Bone marrow (tissue), 2 donors: ENCODE measurements at regions not wholly inside any gene's neighbourhood (a gene's known extent, or its start where the extent isn't known, plus 50 kb on each side); places are given as distances from the start of the nearest gene placed in this dataset.
A peak's percentile ranks its signal among the peaks of the same experiment; 100 is the strongest.
"Not testable (repeated sequence)": the region's sequence is repeated elsewhere in the genome, so short reads cannot be mapped to it uniquely, and the experiment has no call there.

Experiments used
- DNase-seq, 2 donors: peaks; one replicate each; lab custom pipeline; 2025; lab: John Stamatoyannopoulos, UW

- peak in 1 of 2 donors; percentile 15 for DNase-seq
Measured at GRCh38 chr5:106801554-106801953, 869.2 kb downstream of the EFNA5 start.

- DNase-seq, result no peak
Measured at GRCh38 chr5:106797996-106798395, 872.7 kb downstream of the EFNA5 start.

GRCh38 chr5:106796081-106796480, 874.7 kb downstream of the EFNA5 start:
- DNase-seq, result no peak

GRCh38 chr5:106784846-106785245, 885.9 kb downstream of the EFNA5 start:
- DNase-seq, result no peak

GRCh38 chr5:106780355-106780754, 890.4 kb downstream of the EFNA5 start:
- no peak for DNase-seq

DNA sequence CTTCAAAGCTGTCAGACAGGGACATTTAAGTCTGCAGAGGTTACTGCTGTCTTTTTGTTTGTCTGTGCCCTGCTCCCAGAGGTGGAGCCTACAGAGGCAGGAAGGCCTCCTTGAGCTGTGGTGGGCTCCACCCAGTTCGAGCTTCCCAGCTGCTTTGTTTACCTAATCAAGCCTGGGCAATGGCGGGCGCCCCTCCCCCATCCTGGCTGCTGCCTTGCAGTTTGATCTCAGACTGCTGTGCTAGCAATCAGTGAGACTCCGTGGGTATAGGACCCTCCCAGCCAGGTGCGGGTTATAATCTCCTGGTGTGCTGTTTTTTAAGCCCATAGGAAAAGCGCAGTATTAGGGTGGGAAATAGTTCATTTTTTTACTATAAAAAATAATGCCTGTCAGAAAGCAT, 894.2 kb downstream of the EFNA5 start:
- not testable (repeated sequence) for DNase-seq

DNA sequence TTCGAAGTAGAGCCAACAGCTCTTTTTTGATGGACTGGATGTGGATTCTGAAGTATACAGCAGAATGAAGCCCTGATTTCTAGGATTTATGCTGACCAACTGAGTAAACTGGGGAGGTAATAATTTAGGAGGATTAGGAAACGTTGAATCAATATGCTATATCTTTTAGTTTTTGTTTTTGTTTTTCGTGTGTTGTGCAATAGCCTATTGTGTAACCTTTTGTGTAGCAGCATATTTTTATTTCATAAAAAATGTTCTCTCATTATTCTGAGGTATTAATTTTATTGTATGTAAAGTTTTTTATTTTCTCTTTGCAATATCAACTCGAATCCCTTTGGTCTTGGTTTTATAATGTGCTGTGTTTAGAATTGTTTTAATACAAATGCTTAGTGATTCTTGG, 902.3 kb downstream of the EFNA5 start:
- no peak for DNase-seq

- no peak for DNase-seq
Measured at GRCh38 chr5:106766916-106767315, 903.8 kb downstream of the EFNA5 start.

- DNase-seq, result no peak
Measured at GRCh38 chr5:106759581-106759980, 911.2 kb downstream of the EFNA5 start.

- DNase-seq, result no peak
Measured at GRCh38 chr5:106759152-106759551, 911.6 kb downstream of the EFNA5 start.

GRCh38 chr5:106757672-106758071, 913.1 kb downstream of the EFNA5 start:
- no peak for DNase-seq

DNA sequence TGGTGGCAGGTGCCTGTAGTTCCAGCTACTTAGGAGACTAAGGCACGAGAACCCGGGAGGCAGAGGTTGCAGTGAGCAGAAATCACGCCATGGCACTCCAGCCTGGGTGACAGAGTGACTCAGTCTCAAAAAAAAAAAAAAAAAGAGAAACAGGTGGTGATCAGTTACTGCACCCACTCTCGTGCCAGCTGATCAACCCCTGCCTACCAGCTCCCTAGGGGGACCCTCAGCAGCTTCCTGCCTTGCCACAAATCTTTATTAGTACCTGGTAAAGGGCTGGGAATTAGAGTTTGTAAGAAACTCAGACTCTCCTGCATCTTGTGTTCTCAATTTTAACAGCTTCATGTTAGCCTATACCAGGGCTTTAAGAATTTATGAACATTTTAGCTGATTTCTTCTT, 914.9 kb downstream of the EFNA5 start:
- DNase-seq, result no peak

GRCh38 chr5:106755066-106755465, 915.7 kb downstream of the EFNA5 start:
- no peak for DNase-seq

- DNase-seq, result no peak
Measured at GRCh38 chr5:106749826-106750225, 920.9 kb downstream of the EFNA5 start.

DNA sequence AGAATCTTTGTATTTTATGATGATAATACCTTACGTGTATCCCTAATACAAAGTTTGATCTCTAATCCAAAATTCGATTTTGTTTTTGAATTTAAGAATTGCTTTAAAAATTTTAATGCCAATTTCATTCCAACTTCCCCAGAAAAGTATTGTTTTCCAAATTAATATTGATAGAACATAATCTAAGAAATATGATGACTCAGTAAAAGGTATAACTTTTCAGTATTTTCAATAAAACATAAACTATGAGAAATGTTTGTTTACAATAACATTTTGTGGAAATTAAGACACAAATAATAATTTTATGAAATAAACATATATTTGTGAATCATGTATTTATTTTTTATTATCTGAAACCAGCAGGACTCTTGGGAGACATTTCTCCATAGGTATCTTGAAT, 931.6 kb downstream of the EFNA5 start:
- no peak for DNase-seq

DNA sequence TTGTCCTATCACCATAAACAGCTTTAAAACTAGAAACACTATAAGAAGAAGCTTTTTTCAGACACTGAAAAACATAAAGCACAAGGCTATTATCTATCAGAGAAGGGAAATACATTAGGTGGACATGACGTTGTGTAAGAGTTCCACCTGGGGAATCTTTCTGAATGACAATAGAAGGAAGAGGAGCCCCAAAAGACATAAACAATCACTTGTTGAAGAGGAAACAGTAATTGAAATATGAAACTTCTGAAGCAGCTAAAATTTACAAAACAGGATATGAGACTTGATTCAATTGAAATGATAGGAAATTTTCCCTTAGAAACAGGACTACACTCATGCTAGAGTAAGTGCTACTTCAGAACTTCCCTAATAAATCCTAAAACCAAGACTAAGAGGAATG, 933.6 kb downstream of the EFNA5 start:
- DNase-seq, result no peak

- DNase-seq, result no peak
Measured at GRCh38 chr5:106732624-106733023, 938.1 kb downstream of the EFNA5 start.

- DNase-seq, result no peak
Measured at GRCh38 chr5:106730912-106731311, 939.8 kb downstream of the EFNA5 start.

DNA sequence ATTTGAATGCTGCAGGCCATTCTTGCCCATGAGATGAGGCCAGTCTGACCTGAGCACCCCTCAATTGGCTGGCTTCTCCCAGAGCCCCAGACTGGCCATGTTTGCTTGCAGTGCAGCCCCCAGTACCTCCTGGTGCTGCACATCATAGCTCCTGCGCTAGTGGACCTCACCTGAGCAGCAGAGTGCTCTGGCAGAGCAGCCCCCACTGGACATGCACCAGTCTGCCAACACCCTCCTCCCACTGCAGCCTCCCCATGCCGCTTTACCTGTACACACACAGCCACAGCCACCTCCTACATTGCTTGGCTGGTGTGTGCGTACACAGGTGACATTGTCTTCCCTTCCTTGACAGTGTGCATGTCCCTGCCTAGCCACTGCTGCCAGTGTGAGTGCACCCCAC, 940.2 kb downstream of the EFNA5 start:
- no peak for DNase-seq

- no peak for DNase-seq
Measured at GRCh38 chr5:106728208-106728607, 942.5 kb downstream of the EFNA5 start.

- no peak for DNase-seq
Measured at GRCh38 chr5:106727071-106727470, 943.7 kb downstream of the EFNA5 start.

- no peak for DNase-seq
Measured at GRCh38 chr5:106720367-106720766, 950.4 kb downstream of the EFNA5 start.

DNA sequence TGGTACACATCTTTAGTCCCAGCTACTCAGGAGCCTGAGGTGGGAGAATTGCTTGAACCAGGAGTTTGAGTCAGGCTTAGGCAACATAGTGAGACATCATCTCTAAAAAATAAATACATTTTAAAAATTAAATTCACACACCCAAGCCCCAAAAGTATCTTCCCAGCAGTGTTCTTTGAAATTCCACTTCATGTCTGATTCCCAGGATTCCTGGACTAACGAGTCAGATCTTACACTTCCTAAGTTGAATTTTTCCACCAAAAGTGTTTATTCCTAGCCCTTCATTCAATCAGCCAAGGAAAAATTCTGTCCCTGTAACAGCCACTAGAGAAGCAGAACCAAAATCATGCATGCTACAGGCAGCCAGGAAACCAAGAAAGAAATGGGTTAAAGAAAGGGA, 970.9 kb downstream of the EFNA5 start:
- no peak for DNase-seq

DNA sequence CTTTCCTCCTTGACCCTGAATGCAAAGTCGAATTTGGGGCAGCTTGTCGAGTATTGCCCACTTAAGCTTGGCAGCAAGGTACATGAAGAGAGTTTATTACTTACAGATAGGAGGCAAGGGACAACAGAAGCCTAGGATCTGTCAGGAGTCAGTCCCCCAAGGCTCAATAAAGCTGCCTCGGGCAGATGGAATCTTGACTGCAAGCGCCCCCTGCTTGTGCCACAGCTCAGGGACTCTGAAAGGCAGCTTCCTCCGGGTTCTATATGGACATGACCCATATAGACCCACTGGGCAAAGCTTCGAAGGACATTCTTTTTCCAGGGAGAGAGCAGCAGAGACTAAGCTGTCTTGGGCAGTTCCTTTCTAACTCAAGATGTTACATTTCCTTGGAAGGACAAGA, 971.5 kb downstream of the EFNA5 start:
- no peak for DNase-seq

DNA sequence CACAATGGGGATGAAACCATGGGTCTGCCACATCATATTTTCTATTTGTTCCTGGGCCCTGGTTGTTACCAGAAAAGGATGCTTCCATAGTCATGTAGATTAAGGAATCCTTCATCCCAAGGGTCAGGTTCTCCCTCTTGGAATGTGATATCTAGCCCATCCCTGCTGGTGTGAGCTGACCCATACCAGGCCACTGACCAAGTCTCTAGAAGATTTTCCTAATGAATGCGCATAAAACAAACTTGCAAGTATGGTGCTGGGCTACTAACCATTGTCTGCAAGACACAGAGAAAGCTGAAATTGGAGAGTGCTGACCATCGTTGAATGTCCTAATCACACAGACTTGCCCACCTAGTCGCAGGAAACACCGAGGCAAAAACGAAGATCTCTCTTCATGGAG, 972.6 kb downstream of the EFNA5 start:
- no peak for DNase-seq
